Spleen (tissue), 11 donors: ENCODE measurements at regions not wholly inside any gene's neighbourhood (a gene's known extent, or its start where the extent isn't known, plus 50 kb on each side); places are given as distances from the start of the nearest gene placed in this dataset.

Source experiments
- DNase-seq: peaks from one replicate; pipeline ENCODE4 v3.0.0-alpha.2; 2020
- H3K27ac ChIP-seq, 8 donors: fragments of 200-600 bp; sonication (generic) in 7 of 8; 1 replicate in 4 of 8; 2 replicates in 4 of 8; pipeline versions ENCODE4 v1.5.0 to v1.8.0; 2016 to 2021; ENCODE audit warnings: inconsistent platforms in 4 of 8, mild to moderate bottlenecking in 4 of 8, moderate library complexity in 1 of 8
- H3K27me3 ChIP-seq, 7 donors: fragments of 200-600 bp; sonication (generic) in 6 of 7; replicated peaks in 1 of 7; 1 replicate in 4 of 7; 2 replicates in 3 of 7; pipeline versions ENCODE4 v1.5.0 to v1.8.0; 2016 to 2021; ENCODE audit warnings: inconsistent platforms in 3 of 7, mild to moderate bottlenecking in 1 of 7
- H3K36me3 ChIP-seq, 6 donors: fragments of 200-600 bp; sonication (generic) in 5 of 6; 1 replicate in 4 of 6; 2 replicates in 2 of 6; pipeline versions ENCODE4 v1.5.0 to v1.8.0; 2016 to 2021; ENCODE audit warnings: inconsistent platforms in 2 of 6
- H3K4me1 ChIP-seq, 6 donors: fragments of 200-600 bp; sonication (generic) in 5 of 6; 1 replicate in 3 of 6; 2 replicates in 3 of 6; pipeline versions ENCODE4 v1.5.0 to v1.8.0; 2016 to 2021; ENCODE audit warnings: inconsistent platforms in 3 of 6
- H3K4me3 ChIP-seq, 8 donors: fragments of 200-600 bp; sonication (generic) in 7 of 8; 1 replicate in 4 of 8; 2 replicates in 4 of 8; pipeline versions ENCODE4 v1.5.0 to v1.8.0; 2016 to 2021; ENCODE audit warnings: inconsistent platforms in 4 of 8, mild to moderate bottlenecking in 4 of 8, moderate library complexity in 2 of 8
- H3K9me3 ChIP-seq, 8 donors: fragments of 200-600 bp; sonication (generic) in 7 of 8; 1 replicate in 4 of 8; 2 replicates in 4 of 8; pipeline versions ENCODE4 v1.5.0 to v1.8.0; 2016 to 2021; ENCODE audit warnings: inconsistent platforms in 4 of 8
- POLR2A ChIP-seq, 3 donors: fragments of 450-650 bp; IDR thresholded peaks; one replicate each; pipeline ENCODE4 v1.5.1; 2017; ENCODE audit warnings: antibody characterized with exemption in 3 of 3, mild to moderate bottlenecking in 1 of 3
- POLR2AphosphoS5 ChIP-seq, 3 donors: sonication (generic); formaldehyde crosslinking; IDR thresholded peaks; one replicate each; pipeline ENCODE4 v1.5.1; 2017; ENCODE audit warnings: antibody characterized with exemption in 3 of 3
- WGBS, 5 donors: extraction: QIAGEN DNeasy Blood & Tissue Kit in 3 of 5; methylation state at CpG; one replicate each; pipeline versions ENCODE4 v1.1.5 to v1.1.7; 2013 to 2018; 5-methylcytosine and 5-hydroxymethylcytosine counted together
- intact Hi-C: fragments of 100-400 bp; cut with DNase I; formaldehyde crosslinking; loops from one replicate; pipeline ENCODE4 v1.15.0; 2023; ENCODE audit warnings: low total_unique reads
- TF ChIP-seq, protein P1 (sequence below), 11 experiments: fragments of 200-600 bp in 7 of 11; fragments of 450-650 bp in 4 of 11; sonication (generic) in 4 of 11; IDR thresholded peaks in 8 of 11; conservative IDR thresholded peaks in 3 of 11; 1 replicate in 7 of 11; 2 replicates in 4 of 11; pipeline versions ENCODE4 v1.4.0 to v1.8.0; 2016 to 2021; ENCODE audit warnings: antibody characterized with exemption in 11 of 11, inconsistent platforms in 4 of 11, mild to moderate bottlenecking in 1 of 11
- donor health status: healthy with polysubstance abuse.
- donor health status: DM: no; HTN: no; CAD: no; lungs with moderate emphysema.
- donor health status: DM: no; HTN: no; CAD: no.
- donor health status: Bipolar disorder and iron deficiency.
- donor health status: healthy.
- donor health status: DM: no; HTN: no; CAD: no.
- donor health status: DM: yes; HTN: yes; CAD: no.

DNA sequence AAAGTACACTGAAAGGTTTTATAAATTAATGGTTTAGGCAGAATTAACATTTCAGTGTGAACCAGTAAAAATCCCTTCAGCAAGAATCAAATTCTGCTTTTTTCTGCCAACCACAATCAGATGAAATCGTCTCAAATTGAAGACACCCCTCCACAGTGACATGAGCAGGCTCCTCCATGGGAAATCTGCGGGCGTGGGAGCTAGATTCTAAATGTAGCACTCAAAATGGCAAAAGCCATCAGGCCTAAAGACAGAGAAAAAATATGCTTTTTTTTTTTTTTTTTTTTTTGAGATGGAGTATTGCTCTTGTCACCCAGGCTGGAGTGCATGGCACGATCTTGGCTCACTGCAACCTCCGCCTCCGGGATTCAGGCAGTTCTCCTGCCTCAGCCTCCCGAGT is 55.8 kb upstream of the MRPS9 start:
- DNase-seq = no peak
- no peak overlapping the region for H3K4me3 ChIP-seq
- H3K27ac ChIP-seq = no peak overlapping the region
- H3K4me1 ChIP-seq = peaks cover 0 to 4% (median under 1%) of the 10 kb centered on the region in 6 donors
- TF ChIP-seq POLR2AphosphoS5 (IDR thresholded peaks at IDR 0.05) (no peak), POLR2A (IDR thresholded peaks at IDR 0.05) (no peak)
- TF ChIP-seq, protein P1, sequence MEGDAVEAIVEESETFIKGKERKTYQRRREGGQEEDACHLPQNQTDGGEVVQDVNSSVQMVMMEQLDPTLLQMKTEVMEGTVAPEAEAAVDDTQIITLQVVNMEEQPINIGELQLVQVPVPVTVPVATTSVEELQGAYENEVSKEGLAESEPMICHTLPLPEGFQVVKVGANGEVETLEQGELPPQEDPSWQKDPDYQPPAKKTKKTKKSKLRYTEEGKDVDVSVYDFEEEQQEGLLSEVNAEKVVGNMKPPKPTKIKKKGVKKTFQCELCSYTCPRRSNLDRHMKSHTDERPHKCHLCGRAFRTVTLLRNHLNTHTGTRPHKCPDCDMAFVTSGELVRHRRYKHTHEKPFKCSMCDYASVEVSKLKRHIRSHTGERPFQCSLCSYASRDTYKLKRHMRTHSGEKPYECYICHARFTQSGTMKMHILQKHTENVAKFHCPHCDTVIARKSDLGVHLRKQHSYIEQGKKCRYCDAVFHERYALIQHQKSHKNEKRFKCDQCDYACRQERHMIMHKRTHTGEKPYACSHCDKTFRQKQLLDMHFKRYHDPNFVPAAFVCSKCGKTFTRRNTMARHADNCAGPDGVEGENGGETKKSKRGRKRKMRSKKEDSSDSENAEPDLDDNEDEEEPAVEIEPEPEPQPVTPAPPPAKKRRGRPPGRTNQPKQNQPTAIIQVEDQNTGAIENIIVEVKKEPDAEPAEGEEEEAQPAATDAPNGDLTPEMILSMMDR (IDR thresholded peaks at IDR 0.05 in 8 of 11, conservative IDR thresholded peaks at IDR 0.05 in 3 of 11) = no peak
- no peaks in the 10 kb centered on the region for H3K27me3 ChIP-seq
- whole genome bisulfite sequencing, 5 donors = 77 to 93% (median 87%) methylated on average over 7 of the region's 7 CpGs
- no peaks in the 10 kb centered on the region for H3K36me3 ChIP-seq
- intact Hi-C loops = no loop called here
- peaks cover 0 to 15% (median 2%) of the 10 kb centered on the region in 8 donors for H3K9me3 ChIP-seq
